ENCODE measurements at regions not wholly inside any gene's neighbourhood (a gene's known extent, or its start where the extent isn't known, plus 50 kb on each side); places are given as distances from the start of the nearest gene placed in this dataset.

DNA sequence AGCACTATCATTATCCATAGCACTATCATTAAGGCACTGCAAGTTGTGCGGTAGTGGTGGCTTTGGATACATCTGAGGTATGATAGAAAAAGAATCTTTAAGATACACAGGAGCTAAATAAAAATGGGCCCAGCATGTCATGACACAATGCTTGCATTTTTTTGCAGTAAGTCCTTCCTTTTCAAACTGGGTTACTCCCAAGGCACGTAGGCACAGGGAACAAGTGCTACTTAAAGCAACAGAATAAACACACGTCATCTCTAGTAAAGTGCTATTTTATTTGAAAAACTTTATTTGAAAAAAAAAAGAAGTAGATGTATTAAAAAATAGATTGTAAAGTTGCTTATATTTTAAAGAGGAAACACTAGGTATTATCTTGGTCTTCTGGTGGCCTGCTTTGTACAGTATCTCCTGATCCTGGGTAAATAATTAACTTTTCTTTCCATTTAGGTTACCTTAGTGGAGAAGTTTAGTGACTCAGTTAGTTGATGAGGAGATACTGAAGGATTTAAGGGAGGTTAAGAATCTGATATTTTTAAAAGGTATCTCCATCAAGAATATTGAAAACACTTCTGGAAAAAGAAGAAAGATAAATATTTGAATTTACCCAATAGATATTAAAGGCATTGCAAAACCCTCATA, 129.6 kb downstream of the EDN1 start:
- DNase-seq (ENCODE audit: extremely low read depth, low read depth): no peak

GRCh38 chr6:12420626-12421025, 130.5 kb downstream of the EDN1 start:
- no peak for DNase-seq (ENCODE audit: extremely low read depth, low read depth)

DNA sequence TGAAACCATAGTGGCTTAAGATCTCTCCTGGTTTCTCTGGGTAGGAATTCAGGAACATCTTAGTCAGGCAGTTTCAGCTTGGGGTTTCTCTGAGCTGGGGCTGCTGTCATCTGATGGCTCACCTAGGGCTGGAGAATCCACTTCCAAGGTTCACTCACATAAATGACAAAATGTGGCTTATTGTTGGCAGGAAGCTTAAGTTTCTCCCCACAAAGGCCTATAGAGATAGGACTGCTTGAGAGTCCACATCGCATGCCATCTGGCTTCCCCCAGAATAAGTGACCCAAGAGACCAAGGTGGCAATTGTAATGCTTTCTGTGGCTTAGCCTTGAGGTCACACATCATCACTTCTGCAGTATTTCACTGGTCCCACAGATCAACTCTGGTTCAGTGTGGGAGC, 131.4 kb downstream of the EDN1 start:
- DNase-seq (ENCODE audit: extremely low read depth, low read depth): no peak

- no peak for DNase-seq (ENCODE audit: extremely low read depth, low read depth)
Observed at GRCh38 chr6:12422848-12423247, 132.7 kb downstream of the EDN1 start.

GRCh38 chr6:12423832-12424231, 133.7 kb downstream of the EDN1 start:
- DNase-seq (ENCODE audit: extremely low read depth, low read depth): no peak

GRCh38 chr6:12426121-12426520, 136.0 kb downstream of the EDN1 start:
- DNase-seq (ENCODE audit: extremely low read depth, low read depth): no peak

DNA sequence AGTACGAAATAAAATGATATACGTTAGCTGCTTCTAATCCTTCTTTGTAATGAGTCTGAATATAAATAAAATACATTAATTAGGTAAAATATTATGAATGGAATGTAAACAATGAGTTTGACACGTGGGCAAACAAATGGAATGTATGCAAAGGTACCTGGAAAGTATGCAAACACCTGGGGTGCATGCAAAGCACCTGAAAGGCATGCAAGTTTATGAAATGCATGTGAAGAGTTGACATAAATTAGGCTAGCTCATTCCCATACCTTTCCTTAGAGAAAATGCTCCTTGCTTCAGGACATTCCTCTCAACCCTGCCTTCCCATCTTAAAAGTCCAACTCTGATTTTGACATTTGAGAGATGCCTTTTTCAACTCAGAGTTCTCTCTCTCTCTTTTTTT, 140.9 kb downstream of the EDN1 start:
- no peak for DNase-seq (ENCODE audit: extremely low read depth, low read depth)

- no peak for DNase-seq (ENCODE audit: extremely low read depth, low read depth)
Observed at GRCh38 chr6:12436224-12436623, 146.1 kb downstream of the EDN1 start.

DNA sequence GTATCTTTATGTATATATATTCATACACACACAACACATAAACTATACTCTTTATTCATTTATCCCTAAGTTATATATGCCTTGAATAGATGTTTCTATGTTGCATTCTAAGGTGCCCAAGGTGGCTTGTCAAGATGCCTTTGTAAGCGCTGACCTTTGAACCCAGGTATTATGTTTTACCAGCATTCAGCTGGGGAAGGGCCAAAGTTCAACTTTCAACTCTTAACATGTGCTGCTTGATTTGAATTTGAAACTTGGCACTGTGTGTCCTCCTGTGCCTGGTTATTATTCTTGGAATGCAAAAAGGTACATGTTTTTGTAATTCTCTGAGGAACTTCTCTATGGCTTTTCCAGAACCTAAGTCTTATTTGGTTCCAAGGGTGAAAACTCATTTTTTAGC, 146.5 kb downstream of the EDN1 start:
- no peak for DNase-seq (ENCODE audit: extremely low read depth, low read depth)

- DNase-seq (ENCODE audit: extremely low read depth, low read depth): no peak
Observed at GRCh38 chr6:12439296-12439695, 149.1 kb downstream of the EDN1 start.

DNA sequence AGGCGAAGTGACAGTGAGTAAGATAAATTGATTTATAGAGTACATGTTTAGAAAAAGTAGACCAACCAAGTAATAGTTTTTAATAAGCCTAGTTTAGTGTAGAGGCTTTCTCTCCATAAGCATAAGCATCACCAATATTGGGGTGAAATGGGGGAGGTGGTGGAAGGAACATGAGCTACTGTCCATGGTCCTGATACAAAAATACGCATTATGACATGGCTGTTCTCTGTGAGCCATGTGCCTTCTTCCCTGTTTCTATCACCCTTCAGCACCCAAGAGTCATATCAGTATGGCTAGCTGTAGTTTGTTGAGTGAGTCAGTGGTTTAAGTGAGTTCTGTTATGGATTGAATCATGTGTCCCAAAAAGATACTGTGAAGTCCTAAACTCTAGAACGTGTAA, 150.8 kb downstream of the EDN1 start:
- DNase-seq (ENCODE audit: extremely low read depth, low read depth): peak; percentile 12

- no peak for DNase-seq (ENCODE audit: extremely low read depth, low read depth)
Observed at GRCh38 chr6:12442455-12442854, 152.3 kb downstream of the EDN1 start.

DNA sequence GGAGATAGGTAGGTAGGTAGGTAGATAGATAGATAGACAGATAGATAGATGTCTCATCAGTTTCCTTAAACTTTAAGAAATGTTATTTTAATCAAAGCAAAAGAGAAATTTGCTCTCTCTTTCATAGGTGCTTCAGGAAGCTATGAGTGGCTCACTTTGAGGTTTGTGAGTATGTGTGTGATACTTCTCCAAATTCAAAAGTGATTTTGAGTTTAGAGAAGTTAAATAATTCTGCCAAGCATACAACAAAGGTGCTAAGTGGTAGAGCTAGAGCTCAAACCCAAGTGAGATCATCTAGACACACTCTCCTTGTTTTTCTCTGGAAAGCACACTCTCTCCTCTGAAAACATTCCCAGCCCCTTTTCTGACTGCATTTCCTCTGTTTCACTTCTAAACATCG, 156.2 kb downstream of the EDN1 start:
- no peak for DNase-seq (ENCODE audit: extremely low read depth, low read depth)

- no peak for DNase-seq (ENCODE audit: extremely low read depth, low read depth)
Observed at GRCh38 chr6:12449447-12449846, 159.3 kb downstream of the EDN1 start.

DNA sequence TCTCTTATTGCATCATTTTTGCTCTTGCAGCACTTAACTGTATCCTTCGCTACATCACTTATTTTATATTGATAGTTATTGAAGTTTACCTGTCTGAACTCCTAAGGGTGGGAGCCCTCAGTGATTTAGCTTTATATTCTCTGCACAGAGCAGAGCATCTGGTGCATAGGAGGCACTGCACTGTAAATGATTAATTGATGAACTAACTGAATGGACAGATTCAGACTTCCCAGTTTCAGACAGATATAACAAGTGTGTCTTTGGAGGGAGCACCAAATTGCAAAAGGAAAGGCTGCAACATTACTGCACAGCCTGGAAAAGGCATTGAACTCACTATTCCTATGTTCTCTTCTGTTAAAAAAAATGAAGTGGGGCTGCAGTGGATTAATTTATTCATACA, 160.3 kb downstream of the EDN1 start:
- no peak for DNase-seq (ENCODE audit: extremely low read depth, low read depth)

- no peak for DNase-seq (ENCODE audit: extremely low read depth, low read depth)
Observed at GRCh38 chr6:12456343-12456742, 166.2 kb downstream of the EDN1 start.

DNA sequence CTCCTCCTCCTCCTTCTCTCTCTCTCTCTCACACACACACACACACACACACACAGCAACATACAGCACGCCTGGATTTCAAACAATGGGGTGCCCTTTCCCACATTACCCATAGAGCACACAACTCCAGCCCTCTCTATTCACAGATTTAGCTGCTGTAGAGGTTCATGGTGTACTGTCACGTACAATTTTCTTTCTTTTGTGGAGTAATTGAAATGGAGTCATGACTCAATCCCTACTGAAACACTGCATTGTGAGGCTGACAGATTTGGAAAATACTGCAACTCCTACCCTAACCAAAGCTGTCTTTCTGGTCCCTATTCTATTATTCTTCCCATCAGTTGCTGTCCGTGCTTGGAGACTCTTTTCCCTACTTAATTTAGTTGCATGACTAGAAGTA, 166.9 kb downstream of the EDN1 start:
- no peak for DNase-seq (ENCODE audit: extremely low read depth, low read depth)

- no peak for DNase-seq (ENCODE audit: extremely low read depth, low read depth)
Observed at GRCh38 chr6:12458558-12458957, 168.4 kb downstream of the EDN1 start.

DNA sequence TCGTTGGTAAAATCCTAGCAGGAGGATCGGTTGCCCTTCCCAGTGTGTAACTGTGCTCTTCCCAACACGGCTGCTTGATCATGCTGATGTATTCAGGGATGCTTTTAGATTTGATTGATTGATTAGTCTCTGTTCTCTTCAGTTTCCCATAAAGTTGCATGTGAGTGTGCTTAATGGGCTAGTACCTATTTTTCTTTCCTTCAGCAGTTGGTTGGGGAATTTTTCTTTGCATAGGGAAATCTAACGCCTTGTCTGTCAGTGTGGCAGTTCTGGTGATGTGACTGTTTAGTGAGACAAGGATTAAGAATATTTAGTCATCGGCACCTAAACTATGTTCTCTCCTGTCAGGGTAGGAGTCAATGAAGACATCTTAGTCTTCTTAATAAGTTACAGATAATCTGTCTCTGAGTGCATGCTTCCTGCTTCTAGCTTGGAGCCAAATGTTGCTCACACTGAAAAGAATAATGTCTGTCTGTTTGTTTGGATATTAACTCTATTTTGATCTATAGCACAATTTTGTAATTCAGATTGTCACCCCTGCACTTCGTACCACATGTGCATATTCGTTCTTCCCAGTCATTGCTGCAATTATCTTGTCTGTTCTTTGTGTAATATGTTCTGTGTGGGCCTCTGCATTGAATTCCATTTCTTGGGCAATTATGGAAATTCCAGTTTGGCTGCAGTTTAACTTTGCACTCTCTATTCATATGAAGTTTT, 169.9 kb downstream of the EDN1 start:
- no peak for DNase-seq (ENCODE audit: extremely low read depth, low read depth)

DNA sequence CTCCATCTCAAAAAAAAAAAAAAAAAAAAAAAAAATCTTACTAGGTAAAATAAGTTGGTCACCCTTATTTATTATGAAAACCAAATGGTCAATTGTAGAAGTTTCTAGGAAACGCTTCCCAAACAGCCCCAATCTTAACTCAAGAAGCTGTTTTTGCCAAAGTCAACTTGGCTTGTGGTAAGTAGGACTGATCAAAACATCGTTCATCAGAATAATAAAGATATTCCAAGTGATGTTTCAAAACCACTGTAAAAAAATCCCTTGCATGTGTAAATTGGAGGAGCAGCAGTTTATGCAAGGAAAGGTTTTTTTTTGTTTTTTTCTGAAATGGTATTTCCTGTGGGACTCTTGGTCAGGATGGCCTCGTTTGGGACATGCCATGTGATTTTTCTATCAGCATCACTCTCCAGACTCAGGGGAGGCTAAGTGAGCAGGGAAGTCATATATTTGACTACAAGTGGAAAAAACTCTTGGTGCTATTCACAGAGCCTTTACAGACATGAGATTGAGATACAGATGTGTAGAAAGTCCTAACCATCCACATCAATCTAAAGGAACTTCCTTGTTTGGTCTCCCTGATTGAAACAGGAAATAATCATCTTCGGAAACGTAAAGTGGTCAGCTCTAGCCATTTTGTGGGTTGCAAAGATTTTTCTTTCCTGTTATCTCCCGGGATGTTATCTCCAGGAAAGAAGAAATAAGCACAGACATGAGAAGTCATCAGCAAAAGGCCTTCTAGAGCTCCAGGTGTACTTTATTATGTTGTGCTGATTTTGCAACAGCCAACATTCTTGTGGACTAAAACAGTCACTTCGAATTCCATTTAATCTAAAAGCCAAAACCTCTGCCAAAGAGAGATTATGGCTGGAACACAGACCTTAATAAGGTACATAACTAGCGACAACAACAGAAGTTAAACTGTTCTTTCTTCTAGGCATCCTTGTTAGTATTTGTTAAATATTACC, 177.8 kb downstream of the EDN1 start:
- no peak for DNase-seq (ENCODE audit: extremely low read depth, low read depth)

- no peak for DNase-seq (ENCODE audit: extremely low read depth, low read depth)
Observed at GRCh38 chr6:12472601-12473038, 182.5 kb downstream of the EDN1 start.
